ENCODE measurements at regions not wholly inside any gene's neighbourhood (a gene's known extent, or its start where the extent isn't known, plus 50 kb on each side); places are given as distances from the start of the nearest gene placed in this dataset.
"Not testable (repeated sequence)": the region's sequence is repeated elsewhere in the genome, so short reads cannot be mapped to it uniquely, and the experiment has no call there.

DNA sequence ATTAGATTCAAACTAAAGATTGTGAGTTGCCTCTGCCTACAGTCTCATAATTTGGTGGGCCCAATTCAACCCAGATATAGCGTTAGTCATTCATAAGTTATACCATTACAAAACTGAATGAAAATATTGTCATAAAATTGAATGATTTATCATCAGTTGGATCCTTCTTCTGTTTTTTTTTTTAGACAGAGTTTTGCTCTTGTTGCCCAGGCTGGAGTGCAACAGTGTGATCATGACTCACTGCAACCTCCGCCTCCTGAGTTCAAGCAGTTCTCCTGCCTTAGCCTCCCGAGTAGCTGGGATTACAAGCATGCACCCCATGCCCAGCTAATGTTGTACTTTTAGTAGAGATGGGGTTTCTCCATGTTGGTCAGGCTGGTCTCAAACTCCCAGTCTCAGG, 157.2 kb upstream of the PTBP2 start:
- not testable (repeated sequence) for FAIRE-seq; DNase-seq (ENCODE audit: low spot score)

DNA sequence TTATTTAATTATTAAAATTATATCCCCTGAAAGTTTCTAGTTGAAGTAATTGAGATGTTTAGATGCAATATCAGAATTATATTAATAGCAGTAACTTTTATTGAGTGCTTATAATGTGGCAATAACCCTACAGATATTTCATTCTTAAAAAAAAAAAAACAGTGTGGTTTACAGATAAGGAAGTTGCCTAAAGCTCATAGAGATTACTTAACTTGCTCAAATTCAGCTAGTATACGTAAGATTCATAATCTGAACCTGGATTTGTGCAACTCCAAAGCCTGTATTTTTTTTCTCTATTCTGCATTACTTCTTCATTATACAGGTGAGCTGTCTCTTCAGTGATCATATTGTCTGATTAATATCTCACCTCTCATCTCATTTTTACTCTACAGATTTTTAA, 156.0 kb upstream of the PTBP2 start:
- FAIRE-seq (peak; percentile 30), DNase-seq (ENCODE audit: low spot score) (no peak)

DNA sequence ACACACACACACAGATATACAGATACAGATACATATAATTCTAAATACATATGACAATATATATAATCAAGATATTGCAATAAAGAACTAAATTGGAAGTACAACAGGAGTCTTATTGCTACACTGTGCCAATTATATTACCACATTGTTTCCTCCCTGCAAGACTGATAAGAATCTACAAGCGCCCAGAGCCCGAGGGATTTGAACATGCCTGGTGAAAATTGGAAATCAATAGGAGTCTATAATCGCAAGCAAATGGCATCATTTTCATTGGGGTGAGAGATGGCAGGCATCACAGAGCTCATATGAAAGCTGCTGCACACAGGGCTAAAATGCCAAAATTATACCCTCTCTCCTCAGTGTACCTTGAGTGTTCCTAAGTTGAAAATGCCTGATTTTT, 152.9 kb upstream of the PTBP2 start:
- DNase-seq (ENCODE audit: low spot score) (no peak), FAIRE-seq (no peak)

DNA sequence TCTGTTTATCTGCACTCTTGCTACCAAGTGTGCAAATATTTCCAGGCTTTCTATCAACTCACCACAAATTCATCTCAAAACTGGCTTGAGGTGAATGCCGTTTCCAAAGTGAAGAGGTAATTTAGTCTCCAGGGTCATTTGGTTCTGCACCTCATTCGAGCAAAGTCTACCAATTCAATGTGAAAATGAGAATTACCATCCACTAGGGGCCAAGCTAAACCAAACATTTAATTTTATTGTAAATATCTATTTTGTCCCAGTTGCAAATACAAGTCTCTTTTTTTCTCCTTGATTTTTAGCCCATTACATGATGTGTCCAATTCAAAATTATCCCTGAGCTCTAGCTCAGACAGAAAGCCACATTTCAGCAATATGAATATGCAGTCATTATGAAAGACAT, 152.3 kb upstream of the PTBP2 start:
- DNase-seq (ENCODE audit: low spot score) = no peak
- FAIRE-seq = no peak

- FAIRE-seq = no peak
- no peak for DNase-seq (ENCODE audit: low spot score)
Observed at GRCh38 chr1:96579636-96580035, 141.9 kb upstream of the PTBP2 start.

- no peak for FAIRE-seq
- no peak for DNase-seq (ENCODE audit: low spot score)
Observed at GRCh38 chr1:96580920-96581319, 140.7 kb upstream of the PTBP2 start.

- FAIRE-seq (no peak), DNase-seq (ENCODE audit: low spot score) (no peak)
Observed at GRCh38 chr1:96581772-96582171, 139.8 kb upstream of the PTBP2 start.

- FAIRE-seq = peak; percentile 51
Observed at GRCh38 chr1:96583903-96584302, 137.7 kb upstream of the PTBP2 start.

GRCh38 chr1:96587222-96587621, 134.4 kb upstream of the PTBP2 start:
- FAIRE-seq (no peak), DNase-seq (ENCODE audit: low spot score) (no peak)

More at GRCh38 chr1:96583903-96584302, 137.7 kb upstream of the PTBP2 start:
- DNase-seq (ENCODE audit: low spot score) = no peak

DNA sequence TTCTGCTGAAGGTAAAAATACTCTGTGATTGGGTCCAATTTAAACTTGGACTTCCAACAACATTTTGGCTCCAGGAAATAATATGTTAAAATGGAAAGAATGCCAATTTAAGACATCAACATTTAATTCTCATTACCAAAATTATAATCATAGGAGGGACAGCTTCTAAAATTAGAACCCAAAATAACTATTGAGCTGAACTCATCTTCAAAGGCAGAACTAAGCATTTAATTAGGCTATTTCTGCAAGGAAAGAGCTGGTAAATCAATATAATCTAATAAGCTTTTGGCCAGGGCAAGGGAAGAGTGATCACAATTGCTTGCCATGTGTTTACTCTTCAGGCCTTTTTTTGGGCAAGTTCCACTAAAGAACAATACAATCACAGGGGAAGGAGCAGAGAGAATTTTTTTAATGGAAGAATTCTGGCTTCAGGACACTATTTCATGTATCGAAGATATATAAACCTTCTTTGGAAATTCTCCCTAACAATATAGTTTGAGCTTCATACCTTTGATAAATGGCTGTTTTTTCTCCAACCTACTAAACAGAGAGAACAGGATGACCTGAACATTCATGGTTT, 133.1 kb upstream of the PTBP2 start:
- no peak for DNase-seq (ENCODE audit: low spot score)
- FAIRE-seq = no peak

DNA sequence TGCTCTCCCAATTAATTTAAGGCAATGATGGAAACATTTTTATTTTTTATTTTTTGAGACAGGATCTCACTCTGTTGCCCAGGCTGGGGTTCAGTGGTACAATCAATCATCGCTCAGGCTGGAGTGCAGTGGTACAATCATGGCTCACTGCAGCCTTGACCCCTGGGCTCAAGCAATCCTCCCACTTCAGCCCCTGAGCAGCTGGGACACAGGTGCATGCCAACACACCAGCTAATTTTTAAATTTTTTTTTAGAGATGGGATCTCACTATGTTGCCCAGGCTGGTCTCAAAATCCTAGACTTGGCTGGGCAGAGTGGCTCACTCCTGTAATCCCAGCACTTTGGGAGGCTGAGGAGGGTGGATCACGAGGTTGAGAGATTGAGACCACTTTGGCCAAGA, 126.1 kb upstream of the PTBP2 start:
- DNase-seq (ENCODE audit: low spot score); FAIRE-seq: not testable (repeated sequence)

DNA sequence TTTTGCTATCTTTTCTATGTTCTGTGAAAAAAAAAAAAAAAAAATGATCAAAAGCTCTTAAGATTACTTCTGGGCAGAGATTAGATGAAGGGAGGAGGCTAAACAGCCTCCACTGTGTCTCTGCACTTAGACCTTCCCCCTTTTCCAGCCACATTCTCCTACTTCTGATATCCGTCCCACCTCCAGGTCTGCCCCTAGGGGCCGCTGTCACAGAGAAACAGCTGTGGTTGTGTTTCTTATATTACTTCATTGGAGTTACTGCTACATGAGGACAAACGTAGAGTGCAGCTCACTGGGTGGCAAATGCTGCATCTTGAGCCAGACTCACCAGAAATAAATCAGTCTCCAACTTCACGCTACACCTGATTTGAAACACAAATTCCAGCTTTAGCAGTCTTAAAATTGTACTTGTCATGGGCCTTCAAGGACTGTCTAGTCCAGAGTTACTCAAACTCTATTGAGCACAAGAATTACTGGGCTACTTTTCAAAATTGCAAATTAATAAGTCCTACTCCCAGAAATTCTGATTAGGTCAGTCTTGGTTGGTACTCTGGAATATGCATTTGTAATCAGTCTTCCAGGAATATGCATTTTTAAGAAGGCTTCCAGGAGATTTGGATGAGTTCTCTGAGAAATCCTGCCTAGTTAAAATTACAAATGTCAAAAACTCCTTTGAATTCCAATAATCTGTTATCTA, 125.2 kb upstream of the PTBP2 start:
- DNase-seq (ENCODE audit: low spot score) = peak; percentile 24
- FAIRE-seq = no peak

GRCh38 chr1:96597218-96597617, 124.4 kb upstream of the PTBP2 start:
- FAIRE-seq = no peak
- no peak for DNase-seq (ENCODE audit: low spot score)

- FAIRE-seq (no peak), DNase-seq (ENCODE audit: low spot score) (no peak)
Observed at GRCh38 chr1:96598416-96599168, 123.0 kb upstream of the PTBP2 start.

DNA sequence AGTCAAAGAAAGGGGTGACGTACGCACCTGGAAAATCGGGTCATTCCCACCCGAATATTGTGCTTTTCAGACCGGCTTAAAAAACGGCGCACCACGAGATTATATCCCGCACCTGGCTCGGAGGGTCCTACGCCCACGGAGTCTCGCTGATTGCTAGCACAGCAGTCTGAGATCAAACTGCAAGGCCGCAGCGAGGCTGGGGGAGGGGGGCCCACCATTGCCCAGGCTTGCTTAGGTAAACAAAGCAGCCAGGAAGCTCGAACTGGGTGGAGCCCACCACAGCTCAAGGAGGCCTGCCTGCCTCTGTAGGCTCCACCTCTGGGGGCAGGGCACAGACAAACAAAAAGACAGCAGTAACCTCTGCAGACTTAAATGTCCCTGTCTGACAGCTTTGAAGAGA, 117.0 kb upstream of the PTBP2 start:
- DNase-seq (ENCODE audit: low spot score); FAIRE-seq: not testable (repeated sequence)

GRCh38 chr1:96617375-96617774, 104.2 kb upstream of the PTBP2 start:
- FAIRE-seq; DNase-seq (ENCODE audit: low spot score): not testable (repeated sequence)

- no peak for DNase-seq (ENCODE audit: low spot score)
- no peak for FAIRE-seq
Observed at GRCh38 chr1:96632045-96632664, 89.4 kb upstream of the PTBP2 start.

- DNase-seq (ENCODE audit: low spot score) (no peak), FAIRE-seq (no peak)
Observed at GRCh38 chr1:96633695-96634094, 87.9 kb upstream of the PTBP2 start.

DNA sequence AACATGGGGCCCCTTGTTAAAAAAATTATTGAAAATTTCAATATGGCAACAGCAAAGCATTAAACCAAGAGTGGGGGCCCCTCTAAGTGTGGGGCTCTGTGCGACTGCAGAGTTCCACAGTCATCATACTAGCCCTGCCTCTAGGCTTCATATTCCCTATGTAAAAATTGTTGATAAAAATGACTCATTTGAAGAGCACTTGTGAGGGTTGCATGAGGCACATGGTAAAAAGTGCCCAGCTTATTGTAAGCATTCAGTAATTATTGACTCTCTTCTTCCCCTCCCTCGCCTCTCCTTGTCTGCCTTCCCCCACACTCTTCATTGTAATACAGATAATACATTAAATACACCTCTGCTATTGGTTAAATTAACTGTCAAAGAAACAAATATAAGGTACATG, 86.7 kb upstream of the PTBP2 start:
- DNase-seq (ENCODE audit: low spot score) (no peak), FAIRE-seq (no peak)

DNA sequence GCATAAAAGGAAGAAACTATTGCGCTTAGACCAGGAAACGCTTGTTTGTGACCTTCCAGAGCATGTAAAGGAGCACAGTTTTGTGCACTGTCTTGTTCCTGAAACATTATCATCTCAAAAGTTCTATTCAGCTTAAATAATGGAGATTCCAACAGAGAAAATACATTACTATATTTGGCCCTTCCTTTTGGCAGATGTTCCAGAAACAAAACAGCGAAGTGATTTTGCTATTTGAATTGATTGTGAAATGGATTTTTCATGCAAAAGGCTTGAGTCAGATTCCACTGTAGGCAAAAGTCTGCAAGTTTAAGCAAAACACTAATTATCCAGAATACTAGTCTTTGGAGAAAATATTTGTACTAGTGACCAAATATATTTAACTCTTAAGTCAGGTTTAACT, 80.3 kb upstream of the PTBP2 start:
- DNase-seq (ENCODE audit: low spot score) = no peak
- no peak for FAIRE-seq

DNA sequence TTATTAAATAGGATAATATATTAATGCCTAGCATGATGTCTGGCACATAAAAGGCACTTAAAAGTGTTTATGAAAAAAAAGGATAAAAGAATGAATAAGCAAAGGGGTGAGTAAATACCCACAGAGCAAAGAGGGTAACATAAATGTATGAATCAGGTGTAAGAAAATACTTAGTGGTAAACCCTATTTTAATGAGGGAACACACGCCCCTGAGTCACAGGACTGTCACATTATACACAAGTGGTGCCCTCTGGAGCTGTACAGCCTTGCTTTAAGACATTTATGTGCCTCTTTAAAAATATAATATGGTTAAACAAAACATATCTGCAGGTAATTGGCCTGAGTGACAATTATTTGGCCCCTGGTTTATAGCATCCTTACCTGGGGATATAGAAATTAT, 78.1 kb upstream of the PTBP2 start:
- FAIRE-seq = no peak
- no peak for DNase-seq (ENCODE audit: low spot score)

GRCh38 chr1:96649301-96649700, 72.3 kb upstream of the PTBP2 start:
- FAIRE-seq = no peak
- no peak for DNase-seq (ENCODE audit: low spot score)

Data from RCC 7860 (cell line).